ENCODE measurements at regions not wholly inside any gene's neighbourhood (a gene's known extent, or its start where the extent isn't known, plus 50 kb on each side); places are given as distances from the start of the nearest gene placed in this dataset.

DNA sequence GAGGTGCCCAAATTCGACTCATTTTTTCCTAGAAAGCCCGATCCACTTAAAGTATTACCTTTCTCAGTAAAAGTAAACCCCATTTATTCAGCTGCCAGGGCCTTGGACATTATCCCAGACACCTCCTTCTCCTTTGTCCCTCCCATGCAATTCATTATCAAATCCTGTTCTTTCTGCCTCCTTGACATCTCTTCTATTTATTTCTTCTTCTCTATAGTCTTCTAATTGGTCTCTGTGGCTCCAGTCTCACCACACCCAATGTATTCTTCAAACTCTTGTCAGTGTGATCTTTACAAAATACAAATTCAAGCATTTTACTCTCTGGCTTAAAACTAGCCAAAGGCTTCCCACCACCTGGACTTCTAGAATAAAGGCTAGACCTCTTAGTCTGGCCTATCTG is 120.3 kb downstream of the IL20RB start:
- Mint-ChIP-seq H3K4me3 (no peak overlapping the region), H3K27ac (no peak overlapping the region), H3K36me3 (ENCODE audit: low read depth) (no peaks in the 10 kb centered on the region), H3K27me3 (ENCODE audit: insufficient read depth) (peaks cover 11% of the 10 kb centered on the region), H3K9me3 (no peaks in the 10 kb centered on the region), H3K4me1 (ENCODE audit: low read depth) (no peaks in the 10 kb centered on the region)
- TF ChIP-seq, protein P1, sequence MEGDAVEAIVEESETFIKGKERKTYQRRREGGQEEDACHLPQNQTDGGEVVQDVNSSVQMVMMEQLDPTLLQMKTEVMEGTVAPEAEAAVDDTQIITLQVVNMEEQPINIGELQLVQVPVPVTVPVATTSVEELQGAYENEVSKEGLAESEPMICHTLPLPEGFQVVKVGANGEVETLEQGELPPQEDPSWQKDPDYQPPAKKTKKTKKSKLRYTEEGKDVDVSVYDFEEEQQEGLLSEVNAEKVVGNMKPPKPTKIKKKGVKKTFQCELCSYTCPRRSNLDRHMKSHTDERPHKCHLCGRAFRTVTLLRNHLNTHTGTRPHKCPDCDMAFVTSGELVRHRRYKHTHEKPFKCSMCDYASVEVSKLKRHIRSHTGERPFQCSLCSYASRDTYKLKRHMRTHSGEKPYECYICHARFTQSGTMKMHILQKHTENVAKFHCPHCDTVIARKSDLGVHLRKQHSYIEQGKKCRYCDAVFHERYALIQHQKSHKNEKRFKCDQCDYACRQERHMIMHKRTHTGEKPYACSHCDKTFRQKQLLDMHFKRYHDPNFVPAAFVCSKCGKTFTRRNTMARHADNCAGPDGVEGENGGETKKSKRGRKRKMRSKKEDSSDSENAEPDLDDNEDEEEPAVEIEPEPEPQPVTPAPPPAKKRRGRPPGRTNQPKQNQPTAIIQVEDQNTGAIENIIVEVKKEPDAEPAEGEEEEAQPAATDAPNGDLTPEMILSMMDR (IDR thresholded peaks at IDR 0.05): no peak
- DNase-seq: no peak

- no peak for DNase-seq
- Mint-ChIP-seq H3K27ac (no peak overlapping the region), H3K36me3 (ENCODE audit: low read depth) (no peaks in the 10 kb centered on the region), H3K4me1 (ENCODE audit: low read depth) (no peaks in the 10 kb centered on the region), H3K9me3 (no peaks in the 10 kb centered on the region), H3K4me3 (no peak overlapping the region), H3K27me3 (ENCODE audit: insufficient read depth) (peaks cover 14% of the 10 kb centered on the region)
- TF ChIP-seq, protein P1 (IDR thresholded peaks at IDR 0.05): no peak
These were observed 121.8 kb downstream of the IL20RB start for GRCh38 chr3:137079571-137079970.

GRCh38 chr3:137081711-137082110 is 123.9 kb downstream of the IL20RB start:
- no peak overlapping the region for H3K4me3 Mint-ChIP-seq
- TF ChIP-seq, protein P1 (IDR thresholded peaks at IDR 0.05): no peak
- H3K36me3 Mint-ChIP-seq (ENCODE audit: low read depth): no peaks in the 10 kb centered on the region
- H3K9me3 Mint-ChIP-seq: no peaks in the 10 kb centered on the region
- no peak overlapping the region for H3K27ac Mint-ChIP-seq
- peaks cover 14% of the 10 kb centered on the region for H3K27me3 Mint-ChIP-seq (ENCODE audit: insufficient read depth)
- DNase-seq: no peak
- no peaks in the 10 kb centered on the region for H3K4me1 Mint-ChIP-seq (ENCODE audit: low read depth)

- Mint-ChIP-seq H3K36me3 (ENCODE audit: low read depth) (no peaks in the 10 kb centered on the region), H3K27ac (no peak overlapping the region), H3K9me3 (no peaks in the 10 kb centered on the region), H3K4me1 (ENCODE audit: low read depth) (no peaks in the 10 kb centered on the region), H3K27me3 (ENCODE audit: insufficient read depth) (peaks cover 10% of the 10 kb centered on the region), H3K4me3 (no peak overlapping the region)
- TF ChIP-seq, protein P1 (IDR thresholded peaks at IDR 0.05): no peak
- DNase-seq: no peak
These were observed 125.0 kb downstream of the IL20RB start for GRCh38 chr3:137082763-137083162.

- H3K36me3 Mint-ChIP-seq (ENCODE audit: low read depth): no peaks in the 10 kb centered on the region
- TF ChIP-seq, protein P1 (IDR thresholded peaks at IDR 0.05): no peak
- H3K27ac Mint-ChIP-seq: no peak overlapping the region
- no peaks in the 10 kb centered on the region for H3K4me1 Mint-ChIP-seq (ENCODE audit: low read depth)
- H3K9me3 Mint-ChIP-seq: no peaks in the 10 kb centered on the region
- H3K27me3 Mint-ChIP-seq (ENCODE audit: insufficient read depth): peaks cover 6% of the 10 kb centered on the region
- H3K4me3 Mint-ChIP-seq: no peak overlapping the region
- no peak for DNase-seq
These were observed 125.5 kb downstream of the IL20RB start for GRCh38 chr3:137083332-137083731.

- Mint-ChIP-seq H3K36me3 (ENCODE audit: low read depth) (no peaks in the 10 kb centered on the region), H3K4me3 (no peak overlapping the region), H3K9me3 (no peaks in the 10 kb centered on the region), H3K27me3 (ENCODE audit: insufficient read depth) (peaks cover 8% of the 10 kb centered on the region), H3K4me1 (ENCODE audit: low read depth) (no peaks in the 10 kb centered on the region), H3K27ac (no peak overlapping the region)
- TF ChIP-seq, protein P1 (IDR thresholded peaks at IDR 0.05): no peak
- DNase-seq: no peak
These were observed 126.8 kb downstream of the IL20RB start for GRCh38 chr3:137084586-137084985.

Data from HFFc6 (cell line).